Gastrocnemius medialis (tissue), 4 donors: ENCODE measurements at regions not wholly inside any gene's neighbourhood (a gene's known extent, or its start where the extent isn't known, plus 50 kb on each side); places are given as distances from the start of the nearest gene placed in this dataset.

Experiments used
- ATAC-seq, 2 donors: fragments of 150-250 bp; one replicate each; pipeline ENCODE4 v1.9.1; 2016
- DNase-seq, 2 donors: peaks; one replicate each; pipeline ENCODE4 v3.0.0-alpha.2; 2019
- H3K27ac ChIP-seq, 4 donors: fragments of 200-600 bp; sonication (generic); 1 replicate in 1 of 4; 2 replicates in 3 of 4; pipeline ENCODE4 v1.5.1; 2016 to 2018; ENCODE audit warnings: mild to moderate bottlenecking in 2 of 4, moderate library complexity in 1 of 4
- H3K27me3 ChIP-seq, 3 donors: fragments of 200-600 bp; sonication (generic) in 2 of 3; 1 replicate in 1 of 3; 2 replicates in 2 of 3; pipeline versions ENCODE4 v1.5.1 to v1.6.0; 2016 to 2019; ENCODE audit warnings: mild to moderate bottlenecking in 1 of 3, moderate library complexity in 1 of 3
- H3K36me3 ChIP-seq, 2 donors: fragments of 200-600 bp; sonication (generic) in 1 of 2; one replicate each; pipeline ENCODE4 v1.5.1; 2017 to 2018
- H3K4me1 ChIP-seq, 2 donors: fragments of 200-600 bp; sonication (generic) in 1 of 2; one replicate each; pipeline ENCODE4 v1.5.1; 2016 to 2017; ENCODE audit warnings: mild to moderate bottlenecking in 2 of 2
- H3K4me3 ChIP-seq, 4 donors: fragments of 200-600 bp; sonication (generic) in 3 of 4; 1 replicate in 1 of 4; 2 replicates in 3 of 4; pipeline ENCODE4 v1.5.1; 2016 to 2019; ENCODE audit warnings: mild to moderate bottlenecking in 2 of 4
- H3K9me3 ChIP-seq, 3 donors: fragments of 200-600 bp; sonication (generic) in 2 of 3; 1 replicate in 1 of 3; 2 replicates in 2 of 3; pipeline ENCODE4 v1.5.1; 2016 to 2019
- POLR2A ChIP-seq, 2 donors: fragments of 450-650 bp; IDR thresholded peaks; one replicate each; pipeline ENCODE4 v1.6.1; 2017; ENCODE audit warnings: antibody characterized with exemption in 2 of 2, mild to moderate bottlenecking in 2 of 2, moderate library complexity in 2 of 2
- in situ Hi-C, 4 donors: fragments of 200-750 bp; cut with MboI; loops; one replicate each; pipeline versions ENCODE4 v1.15.0 to v1.8.0; 2017; ENCODE audit warnings: low sequenced_read_pairs in 4 of 4
- intact Hi-C: fragments of 100-400 bp; cut with DNase I; formaldehyde crosslinking; loops from one replicate; pipeline ENCODE4 v1.15.1; 2023; ENCODE audit warnings: low total_unique reads
- TF ChIP-seq, protein P1 (sequence below), 5 experiments: fragments of 450-650 bp in 3 of 5; fragments of 200-600 bp in 2 of 5; sonication (generic) in 2 of 5; IDR thresholded peaks in 4 of 5; conservative IDR thresholded peaks in 1 of 5; 1 replicate in 4 of 5; 2 replicates in 1 of 5; pipeline ENCODE4 v1.5.1; 2016 to 2019; ENCODE audit warnings: antibody characterized with exemption in 5 of 5, mild to moderate bottlenecking in 3 of 5, moderate library complexity in 3 of 5

DNA sequence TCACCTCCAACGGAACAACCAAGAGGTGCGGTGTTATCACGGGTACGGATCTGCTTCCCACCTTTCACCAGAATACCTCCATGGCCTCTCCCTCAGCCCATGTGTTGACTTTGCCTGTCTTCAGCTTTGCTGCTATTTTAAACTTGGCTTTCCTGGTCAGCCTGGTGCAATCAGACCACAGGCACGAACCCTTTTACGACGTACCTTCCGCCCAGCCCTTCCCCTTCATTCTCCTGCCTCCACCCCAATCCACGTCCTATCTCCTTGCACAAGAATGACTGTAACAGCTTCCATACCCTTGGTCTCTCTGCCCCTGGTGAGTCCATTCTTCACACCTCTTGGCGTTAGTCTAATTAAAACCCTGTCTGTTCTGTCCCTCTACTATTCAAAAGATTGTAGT is 431.7 kb downstream of the EFNB2 start:
- no peak for TF ChIP-seq POLR2A (IDR thresholded peaks at IDR 0.05)
- TF ChIP-seq, protein P1, sequence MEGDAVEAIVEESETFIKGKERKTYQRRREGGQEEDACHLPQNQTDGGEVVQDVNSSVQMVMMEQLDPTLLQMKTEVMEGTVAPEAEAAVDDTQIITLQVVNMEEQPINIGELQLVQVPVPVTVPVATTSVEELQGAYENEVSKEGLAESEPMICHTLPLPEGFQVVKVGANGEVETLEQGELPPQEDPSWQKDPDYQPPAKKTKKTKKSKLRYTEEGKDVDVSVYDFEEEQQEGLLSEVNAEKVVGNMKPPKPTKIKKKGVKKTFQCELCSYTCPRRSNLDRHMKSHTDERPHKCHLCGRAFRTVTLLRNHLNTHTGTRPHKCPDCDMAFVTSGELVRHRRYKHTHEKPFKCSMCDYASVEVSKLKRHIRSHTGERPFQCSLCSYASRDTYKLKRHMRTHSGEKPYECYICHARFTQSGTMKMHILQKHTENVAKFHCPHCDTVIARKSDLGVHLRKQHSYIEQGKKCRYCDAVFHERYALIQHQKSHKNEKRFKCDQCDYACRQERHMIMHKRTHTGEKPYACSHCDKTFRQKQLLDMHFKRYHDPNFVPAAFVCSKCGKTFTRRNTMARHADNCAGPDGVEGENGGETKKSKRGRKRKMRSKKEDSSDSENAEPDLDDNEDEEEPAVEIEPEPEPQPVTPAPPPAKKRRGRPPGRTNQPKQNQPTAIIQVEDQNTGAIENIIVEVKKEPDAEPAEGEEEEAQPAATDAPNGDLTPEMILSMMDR (IDR thresholded peaks at IDR 0.05 in 4 of 5, conservative IDR thresholded peaks at IDR 0.05 in 1 of 5) = no peak
- intact Hi-C loops (no loop called here), in situ Hi-C loops (no loop called here)
- no peak overlapping the region for H3K4me3 ChIP-seq
- no peak for ATAC-seq
- no peak overlapping the region for H3K27ac ChIP-seq
- DNase-seq = no peak
- no peaks in the 10 kb centered on the region for H3K9me3 ChIP-seq
- H3K4me1 ChIP-seq = no peaks in the 10 kb centered on the region
- H3K36me3 ChIP-seq = no peaks in the 10 kb centered on the region
- H3K27me3 ChIP-seq = no peaks in the 10 kb centered on the region

DNA sequence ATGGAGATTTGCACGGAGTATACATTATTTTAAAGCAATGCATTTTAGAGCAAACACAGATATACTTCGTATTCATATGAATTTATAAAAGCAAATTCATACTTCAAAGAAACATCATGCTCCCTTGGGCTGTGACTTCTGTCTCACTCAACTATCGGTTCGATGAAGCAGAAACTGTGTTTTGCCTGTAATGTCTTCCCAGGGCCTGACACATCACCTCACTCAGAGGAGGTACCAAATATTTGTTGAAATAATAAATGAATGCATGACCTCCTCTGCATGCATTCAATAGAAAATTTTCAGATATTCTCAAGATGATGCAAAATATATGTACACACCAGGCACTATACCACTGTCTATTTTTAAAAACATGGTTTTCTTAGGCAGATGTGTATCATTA is 432.7 kb downstream of the EFNB2 start:
- H3K4me1 ChIP-seq = no peaks in the 10 kb centered on the region
- TF ChIP-seq, protein P1 (IDR thresholded peaks at IDR 0.05 in 4 of 5, conservative IDR thresholded peaks at IDR 0.05 in 1 of 5) = no peak
- TF ChIP-seq POLR2A (IDR thresholded peaks at IDR 0.05) = no peak
- DNase-seq (no peak), ATAC-seq (no peak)
- in situ Hi-C loops = no loop called here
- H3K9me3 ChIP-seq = no peaks in the 10 kb centered on the region
- intact Hi-C loops = no loop called here
- no peaks in the 10 kb centered on the region for H3K36me3 ChIP-seq
- no peaks in the 10 kb centered on the region for H3K27me3 ChIP-seq
- H3K27ac ChIP-seq = no peak overlapping the region
- H3K4me3 ChIP-seq = no peak overlapping the region

DNA sequence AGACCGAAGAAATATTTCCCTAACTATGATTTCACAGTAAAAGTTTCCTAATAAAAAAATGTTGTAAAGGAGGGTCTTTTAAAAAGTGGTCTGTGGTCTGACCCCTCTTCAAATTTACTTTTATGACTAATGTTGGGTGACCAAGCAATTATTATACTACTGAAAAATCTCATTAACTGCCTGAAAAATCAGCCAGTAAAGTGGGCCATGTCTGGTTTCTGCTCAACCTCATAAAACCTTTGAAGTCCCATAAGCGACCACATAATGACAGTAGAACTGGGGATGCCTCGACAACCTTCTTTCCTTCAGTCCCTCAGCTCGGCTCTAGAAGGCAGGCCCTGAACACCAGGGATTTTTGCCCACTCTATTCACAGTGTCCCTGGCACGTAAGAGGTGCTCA is 434.3 kb downstream of the EFNB2 start:
- Histone ChIP-seq H3K36me3 (no peaks in the 10 kb centered on the region), H3K4me1 (no peaks in the 10 kb centered on the region), H3K9me3 (no peaks in the 10 kb centered on the region), H3K4me3 (no peak overlapping the region), H3K27ac (no peak overlapping the region), H3K27me3 (no peaks in the 10 kb centered on the region)
- ATAC-seq (no peak), DNase-seq (no peak)
- in situ Hi-C loops (no loop called here), intact Hi-C loops (no loop called here)
- TF ChIP-seq, protein P1 (IDR thresholded peaks at IDR 0.05 in 4 of 5, conservative IDR thresholded peaks at IDR 0.05 in 1 of 5) = no peak
- TF ChIP-seq POLR2A (IDR thresholded peaks at IDR 0.05) = no peak

DNA sequence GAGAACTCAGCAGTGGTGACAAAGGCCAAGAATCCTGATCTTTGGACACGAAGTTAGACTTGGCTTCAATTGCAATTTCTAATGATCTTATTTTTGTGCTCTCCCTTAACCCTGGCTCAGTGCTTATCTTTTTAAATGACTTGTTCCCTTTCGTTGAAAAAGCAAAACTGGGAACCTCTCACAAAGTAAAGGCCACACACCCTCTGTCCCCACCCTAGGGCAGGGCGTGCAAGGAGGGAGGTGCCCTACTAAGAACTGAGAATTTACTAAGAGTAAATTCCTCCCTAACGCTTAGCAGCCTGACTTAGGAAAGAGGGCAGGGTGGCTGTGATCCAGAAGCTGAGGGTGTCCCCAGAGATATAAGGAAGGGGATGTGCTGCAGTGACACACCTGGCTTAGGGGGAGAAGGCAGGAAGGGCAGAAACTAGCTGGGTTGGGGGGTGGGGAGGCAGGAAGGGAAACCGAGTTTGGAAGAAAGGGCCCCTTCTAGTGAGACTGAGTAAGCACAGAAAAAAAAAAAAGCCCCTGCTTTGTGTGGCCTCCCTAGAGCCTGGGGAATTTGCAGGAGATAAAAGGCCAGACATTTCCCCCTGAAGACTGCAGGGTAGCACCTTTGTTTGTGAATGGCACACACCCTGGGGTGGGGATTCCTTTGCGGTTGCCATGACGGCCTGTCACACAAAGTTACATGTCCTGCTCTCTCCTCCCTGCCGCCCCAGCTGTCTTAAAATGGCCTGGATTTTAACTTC is 435.1 kb downstream of the EFNB2 start:
- Histone ChIP-seq H3K27me3 (no peaks in the 10 kb centered on the region), H3K4me1 (no peaks in the 10 kb centered on the region), H3K4me3 (no peak overlapping the region), H3K9me3 (no peaks in the 10 kb centered on the region), H3K36me3 (no peaks in the 10 kb centered on the region), H3K27ac (no peak overlapping the region)
- intact Hi-C loops = no loop called here
- ATAC-seq (no peak), DNase-seq (no peak)
- in situ Hi-C loops = no loop called here
- no peak for TF ChIP-seq POLR2A (IDR thresholded peaks at IDR 0.05)
- TF ChIP-seq, protein P1 (IDR thresholded peaks at IDR 0.05 in 4 of 5, conservative IDR thresholded peaks at IDR 0.05 in 1 of 5) = no peak

DNA sequence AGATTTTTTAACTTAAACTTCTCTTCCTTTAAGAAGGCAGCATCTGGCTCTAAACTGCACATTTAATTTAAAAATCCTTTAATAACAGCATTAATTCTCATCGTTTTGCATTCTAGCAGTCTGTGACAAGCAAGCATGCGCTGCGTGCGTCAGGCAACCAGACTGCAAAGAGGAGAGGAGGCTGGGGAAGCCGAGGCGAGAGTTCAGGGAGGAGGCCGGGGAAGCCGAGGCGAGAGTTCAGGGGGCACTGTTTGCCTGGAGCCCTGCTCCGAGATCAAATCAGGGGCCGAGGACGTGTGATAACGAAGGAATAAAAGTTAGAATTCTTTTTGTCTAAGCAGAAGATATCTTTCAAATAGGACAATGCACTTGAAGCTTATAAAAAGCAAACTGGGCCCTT is 435.7 kb downstream of the EFNB2 start:
- intact Hi-C loops (no loop called here), in situ Hi-C loops (no loop called here)
- H3K36me3 ChIP-seq = no peaks in the 10 kb centered on the region
- no peaks in the 10 kb centered on the region for H3K27me3 ChIP-seq
- H3K4me3 ChIP-seq = no peak overlapping the region
- DNase-seq (no peak), ATAC-seq (no peak)
- H3K27ac ChIP-seq = no peak overlapping the region
- no peaks in the 10 kb centered on the region for H3K9me3 ChIP-seq
- H3K4me1 ChIP-seq = no peaks in the 10 kb centered on the region
- no peak for TF ChIP-seq POLR2A (IDR thresholded peaks at IDR 0.05)
- TF ChIP-seq, protein P1 (IDR thresholded peaks at IDR 0.05 in 4 of 5, conservative IDR thresholded peaks at IDR 0.05 in 1 of 5) = no peak
